ENCODE measurements at regions not wholly inside any gene's neighbourhood (a gene's known extent, or its start where the extent isn't known, plus 50 kb on each side); places are given as distances from the start of the nearest gene placed in this dataset.

GRCh38 chr14:46325157-46325556 lies 326.4 kb downstream of the RPL10L start:
- TF ChIP-seq POLR2AphosphoS5 (IDR thresholded peaks at IDR 0.05) (no peak), POLR2A (IDR thresholded peaks at IDR 0.05) (no peak), CTCF (IDR thresholded peaks at IDR 0.05) (no peak)
- intact Hi-C loops (cut with DNase I) = no loop called here

DNA sequence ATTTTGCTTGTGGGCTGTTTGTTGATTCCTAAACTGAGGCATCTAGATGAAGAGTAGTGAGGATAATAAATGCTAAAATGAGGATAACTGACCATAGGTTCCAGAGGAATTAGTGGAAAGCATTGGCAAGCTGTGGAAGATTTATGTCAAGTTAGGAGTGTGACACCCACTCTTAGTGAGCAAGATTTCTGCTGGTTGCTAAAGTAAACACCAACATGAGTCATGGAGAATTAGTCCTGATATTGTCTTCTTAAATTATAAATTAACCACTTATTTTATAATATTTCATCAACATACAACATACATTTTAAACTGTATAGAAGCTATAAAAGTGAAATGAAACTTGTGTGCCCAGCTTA lies 328.2 kb downstream of the RPL10L start:
- H3K27ac ChIP-seq = no peak overlapping the region
- H3K9me3 ChIP-seq = no peaks in the 10 kb centered on the region
- H3K36me3 ChIP-seq = no peaks in the 10 kb centered on the region
- no peak for DNase-seq (ENCODE audit: low spot score)
- no peak overlapping the region for H3K4me3 ChIP-seq
- TF ChIP-seq CTCF (IDR thresholded peaks at IDR 0.05) (no peak), POLR2A (IDR thresholded peaks at IDR 0.05) (no peak), POLR2AphosphoS5 (IDR thresholded peaks at IDR 0.05) (no peak)
- H3K4me1 ChIP-seq (replicated peaks) = no peaks in the 10 kb centered on the region
- no peaks in the 10 kb centered on the region for H3K27me3 ChIP-seq (replicated peaks; ENCODE audit: insufficient read depth)
- intact Hi-C loops (cut with DNase I) = no loop called here

More at GRCh38 chr14:46325157-46325556, 326.4 kb downstream of the RPL10L start:
- Histone ChIP-seq H3K27me3 (replicated peaks; ENCODE audit: insufficient read depth) (no peaks in the 10 kb centered on the region), H3K4me1 (replicated peaks) (no peaks in the 10 kb centered on the region), H3K4me3 (no peak overlapping the region), H3K9me3 (no peaks in the 10 kb centered on the region), H3K27ac (no peak overlapping the region), H3K36me3 (no peaks in the 10 kb centered on the region)
- DNase-seq (ENCODE audit: low spot score) = no peak
- WGBS = 82% methylated on average over 5 of the region's 5 CpGs

DNA sequence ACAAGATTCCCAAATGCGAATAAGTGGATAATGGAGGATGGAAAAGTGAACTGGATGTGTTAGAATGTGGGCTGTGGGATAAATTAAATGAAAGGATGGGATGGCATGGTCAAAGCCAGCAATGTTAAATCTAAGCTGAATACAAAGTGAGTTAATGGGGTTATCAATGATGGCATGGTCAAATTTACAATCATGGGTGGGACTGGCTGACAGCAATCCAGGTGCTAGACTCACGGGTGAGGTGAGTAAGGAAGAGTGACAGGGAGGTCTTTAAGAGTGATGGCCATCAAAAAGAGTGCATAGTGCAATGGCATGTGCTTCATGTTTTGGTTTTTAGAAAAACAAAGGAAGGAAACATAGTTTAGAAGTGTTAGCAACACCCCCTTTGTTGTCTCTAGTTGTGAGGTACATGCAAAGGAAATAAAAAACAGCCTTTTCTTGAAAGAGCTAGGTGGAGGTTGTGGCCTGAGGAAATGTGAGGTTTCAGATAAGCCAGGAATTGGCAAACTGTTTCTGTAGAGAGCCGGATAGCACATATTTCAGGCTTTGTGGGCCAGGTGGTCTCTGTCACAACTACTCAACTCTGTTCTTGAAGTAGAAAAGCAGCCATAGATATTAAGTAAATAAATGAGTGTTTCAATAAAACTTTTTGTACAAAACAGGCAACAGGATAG lies 328.7 kb downstream of the RPL10L start:
- H3K4me3 ChIP-seq = no peak overlapping the region
- no peak for TF ChIP-seq CTCF (IDR thresholded peaks at IDR 0.05)
- TF ChIP-seq POLR2AphosphoS5 (IDR thresholded peaks at IDR 0.05) = no peak
- no peak for TF ChIP-seq POLR2A (IDR thresholded peaks at IDR 0.05)
- H3K27ac ChIP-seq = no peak overlapping the region
- H3K4me1 ChIP-seq (replicated peaks) = no peaks in the 10 kb centered on the region
- no peaks in the 10 kb centered on the region for H3K36me3 ChIP-seq
- no peaks in the 10 kb centered on the region for H3K27me3 ChIP-seq (replicated peaks; ENCODE audit: insufficient read depth)
- 51% methylated on average over 3 of the region's 3 CpGs for WGBS
- no peaks in the 10 kb centered on the region for H3K9me3 ChIP-seq
- no peak for DNase-seq (ENCODE audit: low spot score)
- intact Hi-C loops (cut with DNase I) = no loop called here

DNA sequence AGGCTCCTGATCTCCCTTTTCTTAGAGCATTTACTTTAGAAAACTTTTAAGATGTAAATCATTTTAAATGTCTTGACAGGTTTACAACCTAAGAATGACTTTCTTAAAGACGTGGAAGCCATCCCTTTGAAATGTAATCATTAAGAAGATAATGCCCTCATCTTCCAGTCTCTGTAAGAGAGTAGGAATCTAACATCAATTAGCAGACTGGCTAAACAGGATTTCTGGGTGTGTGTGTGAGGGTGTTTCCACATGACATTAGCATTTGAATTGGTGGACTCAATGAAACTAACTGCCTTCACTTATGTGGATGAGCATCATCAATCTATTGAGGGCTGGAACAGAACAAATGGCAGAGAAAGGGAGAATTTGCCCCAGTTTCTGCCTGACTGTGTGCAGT lies 329.5 kb downstream of the RPL10L start:
- Histone ChIP-seq H3K27ac (no peak overlapping the region), H3K27me3 (replicated peaks; ENCODE audit: insufficient read depth) (no peaks in the 10 kb centered on the region), H3K4me1 (replicated peaks) (no peaks in the 10 kb centered on the region), H3K36me3 (no peaks in the 10 kb centered on the region), H3K4me3 (no peak overlapping the region), H3K9me3 (no peaks in the 10 kb centered on the region)
- no peak for DNase-seq (ENCODE audit: low spot score)
- intact Hi-C loops (cut with DNase I) = no loop called here
- no peak for TF ChIP-seq CTCF (IDR thresholded peaks at IDR 0.05)
- no peak for TF ChIP-seq POLR2A (IDR thresholded peaks at IDR 0.05)
- TF ChIP-seq POLR2AphosphoS5 (IDR thresholded peaks at IDR 0.05) = no peak
- whole genome bisulfite sequencing = 10% methylated on average over 1 of the region's 1 CpG

- Histone ChIP-seq H3K27ac (no peak overlapping the region), H3K36me3 (no peaks in the 10 kb centered on the region), H3K9me3 (no peaks in the 10 kb centered on the region), H3K4me1 (replicated peaks) (no peaks in the 10 kb centered on the region), H3K4me3 (no peak overlapping the region), H3K27me3 (replicated peaks; ENCODE audit: insufficient read depth) (no peaks in the 10 kb centered on the region)
- intact Hi-C loops (cut with DNase I) = no loop called here
- DNase-seq (ENCODE audit: low spot score) = no peak
- no peak for TF ChIP-seq CTCF (IDR thresholded peaks at IDR 0.05)
- TF ChIP-seq POLR2AphosphoS5 (IDR thresholded peaks at IDR 0.05) = no peak
- no peak for TF ChIP-seq POLR2A (IDR thresholded peaks at IDR 0.05)
- 40% methylated on average over 2 of the region's 2 CpGs for WGBS
These were observed 345.3 kb downstream of the RPL10L start for GRCh38 chr14:46306267-46306666.
